ENCODE measurements at regions not wholly inside any gene's neighbourhood (a gene's known extent, or its start where the extent isn't known, plus 50 kb on each side); places are given as distances from the start of the nearest gene placed in this dataset.

GRCh38 chr10:35739998-35740397 is 97.9 kb upstream of the FZD8 start:
- TF ChIP-seq POLR2A (IDR thresholded peaks at IDR 0.05), result no peak
- TF ChIP-seq, protein P1, sequence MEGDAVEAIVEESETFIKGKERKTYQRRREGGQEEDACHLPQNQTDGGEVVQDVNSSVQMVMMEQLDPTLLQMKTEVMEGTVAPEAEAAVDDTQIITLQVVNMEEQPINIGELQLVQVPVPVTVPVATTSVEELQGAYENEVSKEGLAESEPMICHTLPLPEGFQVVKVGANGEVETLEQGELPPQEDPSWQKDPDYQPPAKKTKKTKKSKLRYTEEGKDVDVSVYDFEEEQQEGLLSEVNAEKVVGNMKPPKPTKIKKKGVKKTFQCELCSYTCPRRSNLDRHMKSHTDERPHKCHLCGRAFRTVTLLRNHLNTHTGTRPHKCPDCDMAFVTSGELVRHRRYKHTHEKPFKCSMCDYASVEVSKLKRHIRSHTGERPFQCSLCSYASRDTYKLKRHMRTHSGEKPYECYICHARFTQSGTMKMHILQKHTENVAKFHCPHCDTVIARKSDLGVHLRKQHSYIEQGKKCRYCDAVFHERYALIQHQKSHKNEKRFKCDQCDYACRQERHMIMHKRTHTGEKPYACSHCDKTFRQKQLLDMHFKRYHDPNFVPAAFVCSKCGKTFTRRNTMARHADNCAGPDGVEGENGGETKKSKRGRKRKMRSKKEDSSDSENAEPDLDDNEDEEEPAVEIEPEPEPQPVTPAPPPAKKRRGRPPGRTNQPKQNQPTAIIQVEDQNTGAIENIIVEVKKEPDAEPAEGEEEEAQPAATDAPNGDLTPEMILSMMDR (IDR thresholded peaks at IDR 0.05), result no peak
